OCI-LY7 (cell line): ENCODE measurements at regions not wholly inside any gene's neighbourhood (a gene's known extent, or its start where the extent isn't known, plus 50 kb on each side); places are given as distances from the start of the nearest gene placed in this dataset.

ENCODE experiments used
- BruUV-seq: library from RNA; stranded (reverse); fragments of 400-500 nt; replicated peaks from 2 replicates; lab custom pipeline; 2021; lab: Mats Ljungman, UMichigan
- CTCF ChIA-PET: fragments of 300-600 bp; sonication (Branson Sonifier 250); formaldehyde crosslinking; loops from one replicate; lab custom pipeline; 2022; ENCODE audit warnings: antibody characterized with exemption; ENCODE audit not compliant: unreplicated experiment; lab: Charles Lee
- POLR2A ChIA-PET: fragments of 300-600 bp; sonication (Branson Sonifier 250); formaldehyde crosslinking; loops from one replicate; lab custom pipeline; 2022; ENCODE audit warnings: antibody characterized with exemption; lab: Charles Lee
- DNase-seq: peaks from one replicate; pipeline ENCODE4 v3.0.0-alpha.2; 2015; ENCODE audit warnings: low spot score
- H2AFZ ChIP-seq: fragments of 200-600 bp; sonication (generic), shearing (Covaris generic); 2 replicates; pipeline ENCODE4 v1.6.1; 2014; ENCODE audit warnings: mild to moderate bottlenecking, antibody characterized with exemption, low read length, moderate library complexity
- H3K27ac ChIP-seq: fragments of 200-600 bp; sonication (generic); 2 replicates; pipeline ENCODE4 v1.5.1; 2014; ENCODE audit warnings: mixed run types, low read depth, mild to moderate bottlenecking, moderate library complexity, low read length, inconsistent platforms; ENCODE audit not compliant: poor library complexity, severe bottlenecking
- H3K36me3 ChIP-seq: fragments of 200-600 bp; sonication (generic); 2 replicates; pipeline ENCODE4 v1.6.1; 2014; ENCODE audit warnings: mild to moderate bottlenecking, antibody characterized with exemption, low read length, moderate library complexity, mixed read lengths; ENCODE audit not compliant: insufficient read depth
- H3K4me1 ChIP-seq: fragments of 200-600 bp; sonication (generic); 2 replicates; pipeline ENCODE4 v1.5.1; 2014; ENCODE audit warnings: mild to moderate bottlenecking, low read length; ENCODE audit not compliant: insufficient read depth, poor library complexity, severe bottlenecking
- H3K4me2 ChIP-seq: fragments of 200-600 bp; sonication (generic); 2 replicates; pipeline ENCODE4 v1.6.1; 2014; ENCODE audit warnings: mild to moderate bottlenecking, low read length
- H3K4me3 ChIP-seq: fragments of 200-600 bp; sonication (generic); 2 replicates; pipeline ENCODE4 v1.5.1; 2014; ENCODE audit warnings: mild to moderate bottlenecking, low read depth, low read length; ENCODE audit not compliant: poor library complexity, severe bottlenecking
- H3K79me2 ChIP-seq: fragments of 200-600 bp; sonication (generic); 2 replicates; pipeline ENCODE4 v1.6.1; 2016; ENCODE audit warnings: low read depth, mild to moderate bottlenecking, low read length, moderate library complexity, mixed read lengths; ENCODE audit not compliant: insufficient read depth
- H3K9me2 ChIP-seq: fragments of 200-600 bp; sonication (generic); 2 replicates; pipeline ENCODE4 v1.6.1; 2016; ENCODE audit warnings: mild to moderate bottlenecking, low read length, mixed read lengths; ENCODE audit not compliant: insufficient read depth
- H3K9me3 ChIP-seq: fragments of 200-600 bp; sonication (generic); 2 replicates; pipeline ENCODE4 v1.6.1; 2014; ENCODE audit warnings: mild to moderate bottlenecking, mixed run types, low read length, mixed read lengths
- H4K20me1 ChIP-seq: fragments of 200-600 bp; sonication (generic); 2 replicates; pipeline ENCODE4 v1.6.1; 2014; ENCODE audit warnings: mild to moderate bottlenecking, antibody characterized with exemption, low read length, moderate library complexity, mixed read lengths; ENCODE audit not compliant: insufficient read depth
- EZH2phosphoT487 ChIP-seq: fragments of 200-600 bp; sonication (generic); IDR thresholded peaks from 2 replicates; pipeline ENCODE4 v1.6.1; 2018; ENCODE audit warnings: low read depth, borderline replicate concordance, mild to moderate bottlenecking, mixed run types, antibody characterized with exemption, low read length, moderate library complexity, mixed read lengths
- intact Hi-C: fragments of 100-400 bp; cut with micrococcal nuclease; formaldehyde crosslinking; loops from one replicate; pipeline ENCODE4 v1.10.0; 2022; ENCODE audit not compliant: unreplicated experiment
- TF ChIP-seq, protein P1 (sequence below): fragments of 200-600 bp; sonication (generic); conservative IDR thresholded peaks from 2 replicates; pipeline ENCODE4 v1.5.1; 2014; ENCODE audit warnings: mild to moderate bottlenecking, antibody characterized with exemption, low read length, moderate library complexity, mixed read lengths

DNA sequence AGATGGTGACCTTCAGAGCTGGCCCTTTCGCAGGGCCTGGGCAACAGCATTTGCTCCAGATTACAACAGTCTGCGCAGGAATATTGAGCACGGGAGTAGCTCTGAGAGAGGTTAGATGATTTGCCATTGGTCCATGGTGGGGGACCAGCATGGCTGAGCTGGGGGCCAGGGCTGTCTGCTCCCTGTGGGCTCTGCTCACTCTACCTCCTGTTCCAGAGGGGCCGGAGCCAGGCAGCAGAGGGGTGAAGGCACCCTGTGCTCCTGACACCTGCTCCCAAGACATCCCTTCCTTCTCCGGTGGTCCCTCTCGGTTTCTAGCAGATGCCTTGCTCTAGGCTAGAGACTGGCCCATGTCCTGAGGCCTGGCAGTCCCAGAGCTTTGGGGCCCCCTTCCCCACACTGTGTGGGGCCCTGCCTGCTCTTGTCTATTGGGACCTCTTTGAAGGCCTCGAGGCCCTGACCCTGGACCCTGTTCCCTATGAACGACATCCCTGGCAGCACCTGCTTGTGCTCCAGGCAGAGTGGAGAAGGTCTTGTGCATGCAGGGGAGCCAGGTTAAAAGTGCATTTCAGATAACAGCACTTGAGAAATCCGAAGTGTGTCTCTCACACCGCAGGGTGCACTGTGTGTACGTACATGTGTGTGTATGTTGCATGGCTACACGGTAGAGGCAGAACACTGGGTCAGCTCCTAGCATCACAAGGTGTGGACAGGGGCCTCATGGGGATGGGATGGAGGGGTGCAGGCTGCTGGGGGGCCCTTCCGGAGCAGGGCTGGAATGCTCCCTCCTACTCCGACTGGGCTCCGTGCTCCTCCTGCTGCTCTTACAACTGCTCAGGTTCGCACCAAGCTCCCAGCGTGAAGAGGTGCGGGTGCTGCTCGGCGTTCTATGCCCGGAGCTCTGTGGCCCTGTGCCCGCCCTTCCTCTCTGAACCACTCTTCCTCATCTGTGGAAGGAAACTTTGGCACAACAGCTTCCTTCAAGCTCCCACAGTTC, 123.3 kb upstream of the B3GAT1 start:
- H2AFZ ChIP-seq, result no peak overlapping the region
- no peaks in the 10 kb centered on the region for H3K9me3 ChIP-seq
- H3K4me3 ChIP-seq, result no peak overlapping the region
- ChIA-PET CTCF (no interaction called here), POLR2A (no interaction called here)
- H3K9me2 ChIP-seq, result no peaks in the 10 kb centered on the region
- no peaks in the 10 kb centered on the region for H3K36me3 ChIP-seq
- H3K4me2 ChIP-seq, result no peak overlapping the region
- no TSS peak for BruUV-seq
- DNase-seq, result no peak
- no peaks in the 10 kb centered on the region for H3K4me1 ChIP-seq
- no peaks in the 10 kb centered on the region for H3K79me2 ChIP-seq
- intact Hi-C loops, result no loop called here
- H4K20me1 ChIP-seq, result no peaks in the 10 kb centered on the region
- TF ChIP-seq, protein P1, sequence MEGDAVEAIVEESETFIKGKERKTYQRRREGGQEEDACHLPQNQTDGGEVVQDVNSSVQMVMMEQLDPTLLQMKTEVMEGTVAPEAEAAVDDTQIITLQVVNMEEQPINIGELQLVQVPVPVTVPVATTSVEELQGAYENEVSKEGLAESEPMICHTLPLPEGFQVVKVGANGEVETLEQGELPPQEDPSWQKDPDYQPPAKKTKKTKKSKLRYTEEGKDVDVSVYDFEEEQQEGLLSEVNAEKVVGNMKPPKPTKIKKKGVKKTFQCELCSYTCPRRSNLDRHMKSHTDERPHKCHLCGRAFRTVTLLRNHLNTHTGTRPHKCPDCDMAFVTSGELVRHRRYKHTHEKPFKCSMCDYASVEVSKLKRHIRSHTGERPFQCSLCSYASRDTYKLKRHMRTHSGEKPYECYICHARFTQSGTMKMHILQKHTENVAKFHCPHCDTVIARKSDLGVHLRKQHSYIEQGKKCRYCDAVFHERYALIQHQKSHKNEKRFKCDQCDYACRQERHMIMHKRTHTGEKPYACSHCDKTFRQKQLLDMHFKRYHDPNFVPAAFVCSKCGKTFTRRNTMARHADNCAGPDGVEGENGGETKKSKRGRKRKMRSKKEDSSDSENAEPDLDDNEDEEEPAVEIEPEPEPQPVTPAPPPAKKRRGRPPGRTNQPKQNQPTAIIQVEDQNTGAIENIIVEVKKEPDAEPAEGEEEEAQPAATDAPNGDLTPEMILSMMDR, result no peak
- no peak for TF ChIP-seq EZH2phosphoT487
- no peak overlapping the region for H3K27ac ChIP-seq

DNA sequence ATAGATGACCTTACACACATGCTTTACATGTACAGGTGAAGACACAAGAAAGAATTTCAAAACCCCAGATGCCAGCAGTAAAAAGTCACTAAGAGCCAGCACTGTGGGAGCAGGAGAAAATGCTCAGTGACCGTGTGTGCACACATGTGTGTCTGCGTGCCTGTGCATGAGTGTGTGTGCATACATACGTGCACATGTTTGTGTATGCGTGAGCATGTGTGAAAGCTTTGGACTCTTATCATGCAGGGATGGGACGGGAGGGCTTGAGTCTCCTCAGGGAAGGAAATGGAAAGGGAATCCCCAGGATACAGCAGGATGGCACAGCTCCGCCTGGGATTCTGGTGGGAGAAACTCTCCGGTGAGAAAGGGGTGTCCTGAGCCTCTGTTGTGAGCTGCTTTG, 121.5 kb upstream of the B3GAT1 start:
- no peak for DNase-seq
- no peaks in the 10 kb centered on the region for H3K9me3 ChIP-seq
- intact Hi-C loops, result no loop called here
- no peaks in the 10 kb centered on the region for H4K20me1 ChIP-seq
- no peak for TF ChIP-seq EZH2phosphoT487
- TF ChIP-seq, protein P1, result no peak
- no TSS peak for BruUV-seq
- no peaks in the 10 kb centered on the region for H3K36me3 ChIP-seq
- H3K4me2 ChIP-seq, result no peak overlapping the region
- ChIA-PET CTCF (no interaction called here), POLR2A (no interaction called here)
- no peaks in the 10 kb centered on the region for H3K4me1 ChIP-seq
- H3K79me2 ChIP-seq, result no peaks in the 10 kb centered on the region
- H3K9me2 ChIP-seq, result no peaks in the 10 kb centered on the region
- H3K4me3 ChIP-seq, result no peak overlapping the region
- H2AFZ ChIP-seq, result no peak overlapping the region
- H3K27ac ChIP-seq, result no peak overlapping the region

DNA sequence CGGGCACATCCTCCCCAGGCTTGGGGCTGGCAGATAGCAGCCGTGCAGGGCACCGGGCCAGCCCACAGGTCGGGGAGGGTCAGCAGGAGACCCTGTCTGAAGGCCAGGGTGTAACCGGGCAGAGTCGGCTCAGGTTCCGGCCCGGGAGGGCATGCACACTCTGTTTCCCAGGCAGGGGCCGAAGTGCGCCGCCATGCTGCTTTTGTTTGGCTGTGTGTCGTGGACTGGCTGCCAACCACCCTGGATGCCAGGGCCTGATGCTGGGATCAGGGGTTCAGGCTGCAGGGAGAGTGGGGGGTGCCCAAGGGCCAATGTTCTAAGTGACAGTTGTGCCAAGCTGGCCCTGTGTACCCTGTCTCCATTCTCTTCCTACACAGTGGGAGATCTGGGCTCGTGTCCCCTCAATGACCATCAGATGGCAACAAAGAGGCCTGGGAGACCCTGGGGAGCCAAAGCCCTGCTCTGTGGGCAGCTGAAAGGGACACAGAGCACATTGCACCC, 120.9 kb upstream of the B3GAT1 start:
- Histone ChIP-seq H3K36me3 (no peaks in the 10 kb centered on the region), H3K9me2 (no peaks in the 10 kb centered on the region), H3K4me3 (no peak overlapping the region), H3K27ac (no peak overlapping the region), H2AFZ (no peak overlapping the region), H4K20me1 (no peaks in the 10 kb centered on the region), H3K9me3 (no peaks in the 10 kb centered on the region), H3K79me2 (no peaks in the 10 kb centered on the region), H3K4me1 (no peaks in the 10 kb centered on the region), H3K4me2 (no peak overlapping the region)
- ChIA-PET CTCF (no interaction called here), POLR2A (no interaction called here)
- DNase-seq, result no peak
- intact Hi-C loops, result no loop called here
- no TSS peak for BruUV-seq
- TF ChIP-seq EZH2phosphoT487, result no peak
- TF ChIP-seq, protein P1, result no peak
